D721Med (cell line): ENCODE measurements at regions not wholly inside any gene's neighbourhood (a gene's known extent, or its start where the extent isn't known, plus 50 kb on each side); places are given as distances from the start of the nearest gene placed in this dataset.

Experiments
- DNase-seq: peaks from one replicate; pipeline ENCODE4 v3.0.0; 2011; ENCODE audit warnings: low spot score; ENCODE audit not compliant: insufficient read length
- FAIRE-seq: peaks from 2 replicates; lab custom pipeline; 2011; peaks lifted over from hg19 to GRCh38; lab: Jason Lieb, UNC
- CTCF ChIP-seq: IDR thresholded peaks from 2 replicates; pipeline ENCODE4 v1.5.1; 2012; ENCODE audit warnings: mild to moderate bottlenecking, control low read depth; ENCODE audit not compliant: insufficient read depth; ENCODE audit errors: missing control alignments

- DNase-seq (no peak), FAIRE-seq (no peak)
- TF ChIP-seq CTCF, result no peak
These were observed 166.5 kb upstream of the HAND2 start for GRCh38 chr4:173696551-173696950.

GRCh38 chr4:173696011-173696410, 166.0 kb upstream of the HAND2 start:
- no peak for FAIRE-seq
- no peak for TF ChIP-seq CTCF
- DNase-seq, result no peak

DNA sequence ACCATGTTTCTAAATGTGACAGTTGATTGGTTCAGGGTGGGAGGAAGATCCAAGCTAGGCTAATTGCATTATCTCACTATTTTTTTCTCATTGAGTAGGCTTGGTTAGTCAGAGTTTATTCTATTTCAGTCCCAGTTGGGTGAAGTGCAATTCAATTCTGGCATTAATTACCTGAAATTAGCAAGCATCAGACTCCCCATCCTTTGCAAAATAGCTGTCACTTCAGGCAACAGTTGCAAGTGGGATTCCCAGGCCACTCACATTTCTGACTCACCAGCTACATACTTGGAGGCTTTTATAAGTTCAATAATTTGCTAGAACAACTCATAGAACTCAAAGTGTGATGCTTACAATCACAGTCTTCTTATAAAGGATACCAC, 155.8 kb upstream of the HAND2 start:
- no peak for TF ChIP-seq CTCF
- no peak for DNase-seq
- FAIRE-seq, result no peak

GRCh38 chr4:173685165-173685830, 155.3 kb upstream of the HAND2 start:
- TF ChIP-seq CTCF, result no peak
- FAIRE-seq (no peak), DNase-seq (no peak)

- FAIRE-seq, result no peak
- no peak for DNase-seq
- TF ChIP-seq CTCF, result no peak
These were observed 154.2 kb upstream of the HAND2 start for GRCh38 chr4:173684223-173684622.

- TF ChIP-seq CTCF, result no peak
- DNase-seq (no peak), FAIRE-seq (no peak)
These were observed 152.6 kb upstream of the HAND2 start for GRCh38 chr4:173682609-173683008.

GRCh38 chr4:173680278-173680677, 150.2 kb upstream of the HAND2 start:
- FAIRE-seq (no peak), DNase-seq (no peak)
- TF ChIP-seq CTCF, result no peak
